Activated naive CD4-positive, alpha-beta T cell treated with anti-CD3 and anti-CD28 coated beads, Interleukin-2, amount 50 U/mL, for 24 hours (primary cell): ENCODE measurements at regions not wholly inside any gene's neighbourhood (a gene's known extent, or its start where the extent isn't known, plus 50 kb on each side); places are given as distances from the start of the nearest gene placed in this dataset.
"Not testable (repeated sequence)": the region's sequence is repeated elsewhere in the genome, so short reads cannot be mapped to it uniquely, and the experiment has no call there.

ENCODE experiments used
- H3K27ac Mint-ChIP-seq: one replicate; pipeline ENCODE4 v1.8.0; 2021; ENCODE audit warnings: mild to moderate bottlenecking, mixed read lengths
- H3K27me3 Mint-ChIP-seq: one replicate; pipeline ENCODE4 v1.8.0; 2021; ENCODE audit warnings: mixed read lengths
- H3K36me3 Mint-ChIP-seq: one replicate; pipeline ENCODE4 v1.8.0; 2021; ENCODE audit warnings: mixed read lengths
- H3K4me1 Mint-ChIP-seq: one replicate; pipeline ENCODE4 v1.8.0; 2021; ENCODE audit warnings: mixed read lengths
- H3K4me3 Mint-ChIP-seq: one replicate; pipeline ENCODE4 v1.8.0; 2021; ENCODE audit warnings: mild to moderate bottlenecking, mixed read lengths
- H3K9me3 Mint-ChIP-seq: one replicate; pipeline ENCODE4 v1.8.0; 2021; ENCODE audit warnings: mixed read lengths

- not testable (repeated sequence) for H3K36me3 Mint-ChIP-seq, H3K4me3 Mint-ChIP-seq, H3K27me3 Mint-ChIP-seq, H3K27ac Mint-ChIP-seq, H3K4me1 Mint-ChIP-seq, H3K9me3 Mint-ChIP-seq
Measured at GRCh38 chr12:60234611-60235195, 638.9 kb downstream of the SLC16A7 start.

- Mint-ChIP-seq H3K4me1 (no peaks in the 10 kb centered on the region), H3K27ac (no peak overlapping the region), H3K27me3 (no peaks in the 10 kb centered on the region), H3K9me3 (no peaks in the 10 kb centered on the region), H3K36me3 (no peaks in the 10 kb centered on the region), H3K4me3 (no peak overlapping the region)
Measured at GRCh38 chr12:60235261-60235660, 639.4 kb downstream of the SLC16A7 start.

GRCh38 chr12:60236416-60236815 is 640.6 kb downstream of the SLC16A7 start:
- H3K9me3 Mint-ChIP-seq, H3K4me1 Mint-ChIP-seq, H3K36me3 Mint-ChIP-seq, H3K27ac Mint-ChIP-seq, H3K4me3 Mint-ChIP-seq, H3K27me3 Mint-ChIP-seq: not testable (repeated sequence)

GRCh38 chr12:60240891-60241290 is 645.1 kb downstream of the SLC16A7 start:
- Mint-ChIP-seq H3K27me3 (no peaks in the 10 kb centered on the region), H3K27ac (no peak overlapping the region), H3K36me3 (no peaks in the 10 kb centered on the region), H3K9me3 (no peaks in the 10 kb centered on the region), H3K4me1 (no peaks in the 10 kb centered on the region), H3K4me3 (no peak overlapping the region)

- no peaks in the 10 kb centered on the region for H3K4me1 Mint-ChIP-seq
- H3K36me3 Mint-ChIP-seq = no peaks in the 10 kb centered on the region
- no peaks in the 10 kb centered on the region for H3K27me3 Mint-ChIP-seq
- peaks cover 4% of the 10 kb centered on the region for H3K9me3 Mint-ChIP-seq
- H3K27ac Mint-ChIP-seq = no peak overlapping the region
- H3K4me3 Mint-ChIP-seq = no peak overlapping the region
Measured at GRCh38 chr12:60251091-60251490, 655.3 kb downstream of the SLC16A7 start.

GRCh38 chr12:60252359-60253096 is 656.7 kb downstream of the SLC16A7 start:
- Mint-ChIP-seq H3K27me3 (no peaks in the 10 kb centered on the region), H3K4me3 (no peak overlapping the region), H3K36me3 (no peaks in the 10 kb centered on the region), H3K4me1 (no peaks in the 10 kb centered on the region), H3K9me3 (peaks cover 4% of the 10 kb centered on the region), H3K27ac (no peak overlapping the region)

GRCh38 chr12:60255044-60255443 is 659.2 kb downstream of the SLC16A7 start:
- H3K9me3 Mint-ChIP-seq = peaks cover 4% of the 10 kb centered on the region
- H3K27me3 Mint-ChIP-seq = no peaks in the 10 kb centered on the region
- no peak overlapping the region for H3K4me3 Mint-ChIP-seq
- no peaks in the 10 kb centered on the region for H3K4me1 Mint-ChIP-seq
- H3K27ac Mint-ChIP-seq = no peak overlapping the region
- H3K36me3 Mint-ChIP-seq = no peaks in the 10 kb centered on the region

- Mint-ChIP-seq H3K36me3 (no peaks in the 10 kb centered on the region), H3K27ac (no peak overlapping the region), H3K9me3 (no peaks in the 10 kb centered on the region), H3K4me3 (no peak overlapping the region), H3K27me3 (no peaks in the 10 kb centered on the region), H3K4me1 (no peaks in the 10 kb centered on the region)
Measured at GRCh38 chr12:60257063-60257462, 661.2 kb downstream of the SLC16A7 start.

- Mint-ChIP-seq H3K36me3 (no peaks in the 10 kb centered on the region), H3K4me3 (no peak overlapping the region), H3K9me3 (no peaks in the 10 kb centered on the region), H3K27ac (no peak overlapping the region), H3K27me3 (no peaks in the 10 kb centered on the region), H3K4me1 (no peaks in the 10 kb centered on the region)
Measured at GRCh38 chr12:60259225-60259624, 663.4 kb downstream of the SLC16A7 start.

- Mint-ChIP-seq H3K36me3 (no peaks in the 10 kb centered on the region), H3K27ac (no peak overlapping the region), H3K4me3 (no peak overlapping the region), H3K4me1 (no peaks in the 10 kb centered on the region), H3K27me3 (no peaks in the 10 kb centered on the region), H3K9me3 (no peaks in the 10 kb centered on the region)
Measured at GRCh38 chr12:60262378-60262777, 666.5 kb downstream of the SLC16A7 start.

- H3K36me3 Mint-ChIP-seq = no peaks in the 10 kb centered on the region
- no peaks in the 10 kb centered on the region for H3K9me3 Mint-ChIP-seq
- no peaks in the 10 kb centered on the region for H3K27me3 Mint-ChIP-seq
- no peaks in the 10 kb centered on the region for H3K4me1 Mint-ChIP-seq
- no peak overlapping the region for H3K27ac Mint-ChIP-seq
- no peak overlapping the region for H3K4me3 Mint-ChIP-seq
Measured at GRCh38 chr12:60263161-60263560, 667.3 kb downstream of the SLC16A7 start.

GRCh38 chr12:60263836-60264493 is 668.1 kb downstream of the SLC16A7 start:
- no peak overlapping the region for H3K27ac Mint-ChIP-seq

GRCh38 chr12:60265741-60266140 is 669.9 kb downstream of the SLC16A7 start:
- Mint-ChIP-seq H3K27me3 (no peaks in the 10 kb centered on the region), H3K4me1 (no peaks in the 10 kb centered on the region), H3K36me3 (no peaks in the 10 kb centered on the region), H3K4me3 (no peak overlapping the region), H3K27ac (no peak overlapping the region), H3K9me3 (peaks cover under 1% of the 10 kb centered on the region)

More at GRCh38 chr12:60263836-60264493, 668.1 kb downstream of the SLC16A7 start:
- Mint-ChIP-seq H3K4me3 (no peak overlapping the region), H3K9me3 (no peaks in the 10 kb centered on the region), H3K36me3 (no peaks in the 10 kb centered on the region), H3K4me1 (no peaks in the 10 kb centered on the region), H3K27me3 (no peaks in the 10 kb centered on the region)

GRCh38 chr12:60266381-60266852 is 670.6 kb downstream of the SLC16A7 start:
- Mint-ChIP-seq H3K4me3 (no peak overlapping the region), H3K4me1 (no peaks in the 10 kb centered on the region), H3K36me3 (no peaks in the 10 kb centered on the region), H3K9me3 (peaks cover 5% of the 10 kb centered on the region), H3K27me3 (no peaks in the 10 kb centered on the region), H3K27ac (no peak overlapping the region)

- Mint-ChIP-seq H3K9me3 (peaks cover 5% of the 10 kb centered on the region), H3K4me1 (no peaks in the 10 kb centered on the region), H3K27ac (no peak overlapping the region), H3K36me3 (no peaks in the 10 kb centered on the region), H3K27me3 (no peaks in the 10 kb centered on the region), H3K4me3 (no peak overlapping the region)
Measured at GRCh38 chr12:60269611-60270269, 673.9 kb downstream of the SLC16A7 start.

- H3K4me3 Mint-ChIP-seq = no peak overlapping the region
- H3K27me3 Mint-ChIP-seq = no peaks in the 10 kb centered on the region
- H3K27ac Mint-ChIP-seq = no peak overlapping the region
Measured at GRCh38 chr12:60271816-60272215, 676.0 kb downstream of the SLC16A7 start.

More at GRCh38 chr12:60271816-60272215, 676.0 kb downstream of the SLC16A7 start:
- Mint-ChIP-seq H3K4me1 (no peaks in the 10 kb centered on the region), H3K36me3 (no peaks in the 10 kb centered on the region), H3K9me3 (peaks cover 5% of the 10 kb centered on the region)
